HG02884 (cell line): ENCODE measurements at regions not wholly inside any gene's neighbourhood (a gene's known extent, or its start where the extent isn't known, plus 50 kb on each side); places are given as distances from the start of the nearest gene placed in this dataset.

Experiments
- ATAC-seq: cut with Tn5 transposase; IDR thresholded peaks from one replicate; pipeline ENCODE4 v1.9.1; 2021; ENCODE audit warnings: mild to moderate bottlenecking, moderate library complexity; ENCODE audit not compliant: unreplicated experiment

DNA sequence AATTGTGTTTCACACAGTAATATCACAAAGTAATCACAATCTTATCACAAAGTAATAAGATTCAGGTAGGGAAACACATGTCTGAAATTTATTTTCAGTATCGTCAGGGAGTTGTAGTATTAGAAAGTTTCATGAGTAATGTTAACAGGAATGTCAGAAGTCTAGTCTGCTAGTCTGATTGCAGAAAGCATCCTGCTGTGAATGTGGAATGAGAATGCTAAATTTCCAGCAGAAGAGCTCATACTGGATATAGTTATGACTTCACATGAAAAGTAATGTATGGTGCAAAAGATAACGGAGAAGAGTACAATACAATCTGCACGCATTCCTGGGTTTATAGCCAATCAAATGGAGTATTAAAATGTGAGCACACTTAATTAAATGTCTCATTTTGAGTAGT lies 494.7 kb upstream of the SETBP1 start:
- ATAC-seq = no peak

DNA sequence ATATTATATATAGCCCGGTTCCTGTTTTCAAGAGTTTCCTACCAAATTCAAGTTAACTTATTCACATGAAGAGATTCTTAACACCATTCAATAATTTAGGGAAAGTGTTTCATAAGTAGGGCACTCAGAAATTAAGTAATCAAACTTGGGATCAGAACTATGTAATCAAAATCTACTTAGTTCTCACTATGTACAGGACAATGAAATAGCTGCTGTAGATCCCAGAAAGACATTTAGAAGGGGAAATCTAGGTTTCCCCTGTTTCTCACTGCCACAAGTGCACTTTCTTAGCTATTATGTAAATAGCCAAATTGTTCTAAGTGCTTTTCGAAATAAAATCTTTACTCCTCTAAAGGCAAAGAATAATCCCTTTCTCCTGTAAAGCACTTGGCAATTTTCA lies 493.6 kb upstream of the SETBP1 start:
- no peak for ATAC-seq

DNA sequence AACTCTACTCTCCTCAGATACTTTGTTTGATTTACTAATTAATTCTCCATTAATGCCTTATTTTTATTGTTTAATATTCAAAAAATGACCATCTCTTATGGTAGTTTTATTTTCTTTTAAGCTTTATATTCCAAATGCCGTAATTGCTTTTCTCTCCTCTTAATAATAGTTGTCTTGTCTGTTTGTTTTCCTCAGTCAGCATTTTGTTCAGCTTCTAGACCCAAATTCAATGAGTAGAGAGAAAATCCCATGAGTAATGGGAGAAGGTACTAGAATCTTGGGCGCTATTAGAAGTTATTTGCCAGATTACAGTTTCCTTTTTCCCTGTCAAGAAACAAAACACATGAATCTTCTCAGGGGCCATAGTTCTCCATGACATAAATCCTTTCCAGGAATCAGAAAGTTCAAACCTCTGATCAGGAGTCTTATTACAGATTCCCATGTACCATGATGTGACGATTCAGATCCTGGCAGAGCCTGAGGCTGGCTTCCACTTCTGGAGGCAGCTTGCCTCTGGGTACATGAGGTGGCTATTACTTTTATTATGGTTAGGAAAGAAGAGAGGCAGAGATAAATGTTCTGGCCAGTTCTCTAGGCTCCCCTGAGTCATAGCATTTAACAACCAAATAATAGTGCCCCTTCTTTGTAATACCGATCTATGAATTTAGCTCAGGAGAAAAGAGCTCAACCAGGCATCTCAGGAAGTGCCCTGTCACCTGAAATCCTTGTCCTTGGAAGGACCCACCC lies 485.1 kb upstream of the SETBP1 start:
- no peak for ATAC-seq

DNA sequence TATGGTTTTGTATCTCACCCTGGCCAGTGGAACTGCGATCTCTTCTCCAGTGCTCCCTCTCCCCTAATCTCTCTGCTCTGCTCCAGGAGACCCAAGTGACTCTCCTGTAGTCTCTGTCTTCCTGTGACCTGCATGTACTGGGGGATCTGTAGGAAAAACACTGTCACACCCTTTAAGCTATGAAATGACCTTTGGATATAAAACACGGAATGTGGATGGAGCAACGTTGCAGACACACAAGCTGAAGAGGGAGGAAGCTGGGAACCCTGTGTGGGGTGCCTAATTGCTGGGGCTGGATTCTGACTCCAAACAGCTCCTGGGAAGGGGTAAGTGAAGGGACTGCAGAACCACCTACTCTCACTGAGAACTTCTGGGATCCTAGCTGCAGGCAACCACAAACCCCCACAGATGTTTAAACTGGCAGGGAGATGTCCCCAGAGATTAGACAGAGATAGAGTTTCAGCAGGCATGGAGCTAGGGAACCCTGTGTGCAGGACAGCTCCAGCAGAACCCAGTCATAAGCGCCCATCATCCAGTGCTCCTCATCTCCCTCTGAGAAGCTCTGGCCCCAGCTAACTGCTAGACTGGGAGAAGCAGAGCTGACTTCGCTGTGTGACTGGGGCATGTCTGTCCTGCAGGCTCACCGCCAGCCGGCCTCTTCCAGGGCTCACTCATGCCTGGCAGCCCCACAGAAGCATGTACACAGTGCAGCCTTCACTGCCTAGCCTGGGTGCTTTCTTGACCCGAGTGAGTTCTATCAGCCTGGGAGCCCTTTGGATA lies 482.7 kb upstream of the SETBP1 start:
- ATAC-seq = no peak

DNA sequence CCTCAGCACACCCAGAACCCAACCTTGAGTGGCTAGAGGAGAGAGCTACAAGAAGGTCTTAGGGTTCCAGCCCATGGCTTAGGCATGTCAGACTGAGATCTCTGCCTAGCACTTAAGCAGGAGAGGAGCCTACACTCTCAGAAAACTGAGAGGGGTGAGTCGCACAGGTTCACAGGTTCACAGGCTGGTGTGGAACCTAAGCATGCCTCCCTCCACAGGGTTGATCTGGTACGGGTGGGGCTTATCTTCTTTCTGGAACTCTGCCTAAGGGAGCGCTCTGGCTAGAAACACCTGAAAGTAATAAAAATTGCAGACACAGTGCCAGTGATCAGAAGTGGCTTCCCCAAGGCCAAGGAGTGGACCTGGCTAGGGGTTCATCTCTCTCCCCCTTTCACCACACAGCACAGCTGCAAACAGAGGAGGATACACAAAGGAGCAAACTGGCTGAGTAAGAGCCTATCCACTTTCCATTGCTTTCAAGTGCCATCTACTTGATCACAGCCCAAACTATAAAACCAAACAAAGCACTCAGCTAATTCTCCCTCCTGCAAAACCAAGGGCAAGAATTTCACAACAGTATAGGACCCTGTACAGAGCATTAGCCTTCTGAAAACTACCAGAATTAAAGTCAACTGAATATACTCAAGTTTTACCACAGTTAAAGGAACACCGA lies 481.9 kb upstream of the SETBP1 start:
- no peak for ATAC-seq

DNA sequence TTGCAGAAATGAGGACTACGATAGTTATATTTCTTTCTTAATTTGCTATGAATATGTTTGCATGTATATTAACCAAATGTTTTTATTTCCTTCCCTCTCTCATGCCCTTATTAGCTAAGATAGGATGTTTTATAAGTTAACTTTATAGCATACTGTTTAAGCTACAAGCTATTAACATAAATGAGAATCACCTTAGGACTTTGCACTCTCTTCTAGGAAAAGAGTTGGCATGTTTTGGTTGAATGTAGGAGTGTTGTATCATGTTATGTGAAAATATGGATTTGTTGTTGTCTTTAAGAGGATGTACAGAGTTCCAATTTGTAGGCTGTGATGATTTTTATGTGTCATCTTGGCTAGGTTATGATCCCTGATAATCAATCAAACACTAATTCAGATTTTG lies 467.4 kb upstream of the SETBP1 start:
- no peak for ATAC-seq

DNA sequence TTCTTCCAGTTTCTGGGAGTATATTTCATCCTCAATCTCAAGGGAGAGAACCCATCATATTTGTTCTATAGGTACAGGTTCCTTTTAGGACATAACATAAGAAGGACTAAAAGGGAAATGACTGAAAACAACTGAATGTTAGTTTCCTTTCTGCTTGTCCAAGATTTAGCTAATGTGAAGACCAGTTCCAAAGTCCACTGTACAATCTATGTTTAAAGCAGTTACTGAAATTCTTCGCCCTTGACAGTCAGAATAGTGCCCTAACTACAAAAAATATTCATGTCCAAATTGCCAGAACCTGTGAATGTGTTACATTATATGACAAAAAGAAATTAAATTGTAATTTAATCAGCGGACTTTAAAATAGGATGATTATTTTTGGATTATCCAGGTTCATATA lies 466.3 kb upstream of the SETBP1 start:
- ATAC-seq = no peak

DNA sequence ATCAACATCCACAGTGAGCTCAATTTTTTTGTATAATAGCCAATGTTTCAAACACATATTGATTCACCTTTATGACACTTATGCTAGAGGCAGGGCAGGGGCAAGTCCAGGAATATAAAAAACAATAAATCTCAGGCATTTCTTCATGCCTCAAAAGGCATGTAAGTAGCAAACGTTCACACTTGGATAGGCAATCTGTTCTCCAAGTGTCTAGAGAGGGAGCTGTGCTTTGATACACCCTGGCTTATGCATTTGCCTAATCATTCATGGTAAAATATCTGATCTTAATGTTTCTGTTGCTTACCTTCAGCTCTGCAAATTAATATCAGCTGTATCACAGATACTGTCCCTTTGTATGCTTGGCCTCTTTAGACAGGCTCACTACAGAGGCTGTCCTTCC lies 464.5 kb upstream of the SETBP1 start:
- ATAC-seq = no peak

DNA sequence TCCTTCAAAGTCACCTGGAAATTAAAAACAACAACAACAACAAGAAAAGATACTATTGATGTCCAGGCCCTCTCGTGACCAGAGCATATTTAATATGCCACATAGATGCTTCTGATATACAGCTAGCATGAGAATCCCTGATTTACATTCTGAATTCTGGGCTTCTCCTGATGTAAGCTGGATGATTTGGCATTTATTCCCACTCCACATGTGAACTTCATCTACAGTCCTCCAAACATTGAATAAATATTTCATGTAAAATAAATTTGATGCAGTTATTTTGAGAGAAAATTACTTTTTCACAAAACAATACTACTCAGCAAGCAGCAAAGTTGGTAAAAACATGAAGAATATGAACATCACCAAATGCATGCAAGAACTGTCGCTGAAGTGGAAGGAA lies 453.2 kb upstream of the SETBP1 start:
- no peak for ATAC-seq

DNA sequence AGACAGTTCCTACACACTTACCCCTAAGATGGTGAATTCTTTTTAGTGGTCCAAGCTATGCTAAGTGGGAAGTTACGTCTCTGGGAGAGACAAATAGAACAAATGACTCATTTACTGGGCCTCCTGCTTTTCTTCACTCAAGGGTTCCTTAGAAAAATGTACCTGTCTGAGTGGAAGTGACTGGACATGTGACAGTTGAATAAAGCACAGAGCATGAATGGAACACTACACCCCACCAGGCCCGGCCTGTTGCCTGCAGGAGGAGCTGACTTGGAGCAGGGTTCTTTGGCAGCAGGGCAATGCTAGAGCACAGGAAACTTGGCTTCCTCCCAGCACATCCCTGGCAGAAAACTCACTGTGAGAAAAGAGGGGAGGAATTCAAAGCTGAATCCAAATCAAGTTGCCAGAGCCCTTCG lies 451.0 kb upstream of the SETBP1 start:
- ATAC-seq = no peak

DNA sequence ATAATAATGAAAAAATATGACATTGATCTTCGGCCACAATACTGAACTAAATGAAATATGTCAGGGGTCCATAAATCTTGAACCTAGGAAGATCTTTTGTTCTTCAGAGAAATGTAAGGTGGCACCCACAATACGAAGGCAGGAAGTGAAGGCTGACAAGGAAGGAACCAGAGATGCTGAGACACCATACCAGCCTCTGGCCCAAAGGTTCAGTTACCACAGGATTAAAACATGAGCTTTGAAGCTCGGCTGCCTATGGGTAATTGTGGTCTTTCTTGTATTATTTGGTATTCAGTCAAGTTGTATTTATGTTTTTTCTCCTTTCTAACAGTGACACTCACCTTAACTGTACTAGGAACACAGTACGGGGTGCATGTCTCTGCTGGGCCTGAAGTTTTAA lies 448.8 kb upstream of the SETBP1 start:
- ATAC-seq = no peak

DNA sequence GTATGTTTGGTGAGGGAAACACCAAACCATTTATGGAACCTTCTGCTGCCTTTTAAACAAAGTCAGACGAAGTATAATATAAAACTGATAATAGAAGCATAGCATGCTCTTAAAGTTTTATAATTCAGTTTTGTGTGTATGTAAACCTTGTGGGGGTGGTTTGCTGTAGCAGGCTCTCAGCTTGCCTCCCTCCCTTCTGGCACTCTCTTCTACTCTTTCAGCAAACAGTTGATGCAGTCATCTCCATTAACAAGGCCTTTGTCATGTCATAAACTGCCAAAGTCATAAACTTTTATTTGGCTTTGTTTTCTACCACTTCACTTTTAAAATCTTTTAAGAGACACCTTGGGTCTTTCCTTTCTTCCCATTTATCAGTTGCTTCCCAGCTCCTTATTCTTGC lies 448.2 kb upstream of the SETBP1 start:
- ATAC-seq = no peak

DNA sequence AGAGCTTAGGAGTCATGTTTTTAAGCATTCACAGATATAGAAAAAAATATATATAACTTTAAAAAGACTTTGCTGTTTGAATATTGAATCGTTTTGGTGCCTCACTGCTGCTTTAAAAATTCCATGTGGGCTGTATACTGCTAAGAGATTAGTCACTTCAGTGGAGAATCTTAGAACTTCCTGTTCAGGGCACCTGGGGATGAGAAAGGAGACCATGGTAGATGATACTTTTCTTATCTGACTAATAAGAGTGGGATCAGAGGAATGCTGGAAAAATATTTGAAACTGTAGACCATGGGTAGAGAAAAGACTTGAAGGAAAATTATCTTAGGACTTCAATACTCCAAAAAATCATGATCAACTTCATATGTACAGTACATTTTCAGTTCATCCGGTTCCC lies 442.2 kb upstream of the SETBP1 start:
- ATAC-seq = no peak

DNA sequence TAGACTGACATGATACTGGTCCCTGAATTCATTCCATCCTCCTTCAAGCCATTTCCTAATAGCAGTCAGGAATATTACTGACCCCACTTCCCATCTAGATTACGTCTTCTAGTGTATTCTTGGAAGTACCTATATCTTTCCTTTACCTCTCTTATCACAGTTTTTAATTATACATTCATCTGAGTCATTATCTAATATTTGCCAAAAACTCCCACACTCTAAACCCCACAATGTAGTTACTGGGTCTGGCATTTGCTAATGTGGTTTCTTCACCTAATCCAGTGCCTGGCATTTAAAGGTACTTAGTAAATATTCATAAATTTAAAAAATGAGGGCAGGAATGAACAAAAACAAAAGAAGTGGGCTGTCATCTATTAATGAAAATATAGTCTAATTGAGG lies 441.8 kb upstream of the SETBP1 start:
- ATAC-seq = no peak

DNA sequence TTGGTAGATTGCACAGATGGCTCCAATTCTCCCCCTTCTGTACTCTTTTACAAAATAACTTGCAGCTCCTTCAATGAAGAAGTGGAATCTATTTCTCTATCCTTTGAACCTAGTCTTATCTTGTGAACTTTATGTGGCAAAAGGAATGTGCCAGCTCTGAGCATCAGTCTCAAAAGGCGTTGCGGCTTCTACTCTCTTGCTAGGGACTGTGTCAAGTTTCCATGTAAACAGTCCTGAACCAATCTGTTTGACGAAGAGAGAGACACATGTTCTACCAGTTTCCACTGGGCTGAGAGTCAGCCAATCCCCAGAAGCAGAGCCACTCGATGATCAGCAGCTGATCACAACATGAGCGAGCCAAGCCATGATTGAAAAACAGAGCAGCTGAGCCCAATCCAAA lies 439.7 kb upstream of the SETBP1 start:
- no peak for ATAC-seq

DNA sequence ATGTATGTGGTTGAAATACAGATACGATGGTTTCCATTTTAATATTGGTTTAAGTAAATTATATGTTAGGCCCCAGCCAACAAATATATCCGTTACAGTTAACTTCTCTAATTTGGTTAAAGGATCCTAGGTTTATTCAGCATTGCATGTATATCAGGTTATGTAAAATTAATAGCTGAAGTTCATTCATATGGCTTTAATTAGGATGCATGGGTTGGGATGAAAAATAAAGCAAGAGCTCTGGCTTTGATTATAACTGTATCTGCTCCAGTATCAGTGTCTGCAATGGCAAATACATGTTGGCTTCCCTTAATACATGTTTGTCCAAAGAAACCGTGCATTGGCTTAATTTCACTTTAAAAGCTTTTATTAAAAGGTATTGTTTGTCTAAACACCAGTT lies 435.7 kb upstream of the SETBP1 start:
- ATAC-seq = no peak

DNA sequence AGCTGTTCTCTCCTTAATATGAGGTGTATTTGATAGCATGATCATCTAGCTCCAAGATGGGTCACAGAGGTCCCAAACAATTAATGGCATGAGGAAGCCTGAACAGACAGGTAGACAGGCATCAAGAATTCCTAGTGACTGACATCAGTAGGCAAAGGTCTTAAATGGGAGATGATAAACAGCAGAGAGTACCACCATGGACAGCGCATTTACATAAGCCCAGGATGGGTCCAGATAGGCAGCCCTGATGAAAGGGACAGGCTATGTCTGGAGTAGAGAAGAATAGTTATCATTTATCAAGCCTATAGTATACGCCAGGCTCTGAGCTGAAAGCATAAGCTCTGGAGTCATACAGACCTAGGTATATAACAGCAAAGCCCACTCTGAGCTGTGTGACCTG lies 434.7 kb upstream of the SETBP1 start:
- no peak for ATAC-seq

DNA sequence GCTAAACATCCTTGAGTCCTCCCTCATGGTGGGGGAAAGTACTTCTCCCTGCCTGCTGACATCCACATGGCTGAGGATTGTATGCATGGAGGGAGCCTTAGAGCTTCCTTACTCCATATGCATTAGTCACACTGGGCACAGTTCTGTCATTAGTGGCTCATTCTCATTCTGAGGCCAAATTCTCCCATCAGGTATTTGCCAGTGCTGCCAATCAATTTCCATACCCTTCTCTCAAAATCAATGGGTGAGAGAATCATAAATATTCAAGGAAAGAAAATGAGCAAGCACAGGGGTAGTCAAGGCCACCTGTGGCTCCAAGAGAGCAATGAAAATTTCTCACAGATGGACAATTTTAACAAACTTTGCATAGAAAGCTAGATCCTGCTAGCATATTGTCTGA lies 422.6 kb upstream of the SETBP1 start:
- no peak for ATAC-seq

DNA sequence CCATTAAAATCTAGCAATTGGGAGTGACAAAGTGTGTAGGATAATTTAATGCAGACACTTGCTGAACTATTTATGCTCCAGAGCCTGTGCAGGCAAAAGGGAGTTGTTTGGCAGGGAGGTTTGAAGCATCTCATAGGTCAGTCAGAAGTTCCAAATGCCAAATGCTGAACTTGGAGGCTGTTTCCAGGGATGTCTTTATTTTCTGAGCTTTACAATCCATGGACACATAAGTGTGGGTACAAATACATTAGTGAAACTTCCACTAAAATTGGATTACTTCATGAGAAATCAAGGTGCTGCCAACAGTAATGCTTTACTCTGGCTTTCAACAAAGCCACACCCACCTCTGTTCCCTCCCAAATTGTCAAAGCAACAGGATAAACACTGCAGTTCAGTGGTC lies 422.1 kb upstream of the SETBP1 start:
- no peak for ATAC-seq

DNA sequence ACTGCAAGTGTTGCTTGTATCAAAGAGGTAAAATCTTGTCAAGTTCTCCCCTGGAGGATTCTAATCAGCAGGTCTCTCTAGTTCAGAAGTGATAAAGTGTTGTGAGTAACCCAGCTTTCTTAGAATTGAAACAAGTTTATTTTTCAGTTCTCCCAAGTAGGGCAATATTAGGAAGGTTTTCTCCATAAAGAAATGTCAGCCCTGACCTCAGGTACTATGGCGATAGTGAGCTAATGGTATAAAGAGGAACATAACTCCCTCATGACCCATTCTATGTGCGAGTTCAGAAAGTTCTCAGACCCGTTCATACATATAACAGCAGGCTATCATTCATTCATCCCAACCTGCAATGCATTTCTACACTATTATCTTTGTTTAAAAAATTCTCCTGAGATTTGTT lies 421.1 kb upstream of the SETBP1 start:
- ATAC-seq = no peak

DNA sequence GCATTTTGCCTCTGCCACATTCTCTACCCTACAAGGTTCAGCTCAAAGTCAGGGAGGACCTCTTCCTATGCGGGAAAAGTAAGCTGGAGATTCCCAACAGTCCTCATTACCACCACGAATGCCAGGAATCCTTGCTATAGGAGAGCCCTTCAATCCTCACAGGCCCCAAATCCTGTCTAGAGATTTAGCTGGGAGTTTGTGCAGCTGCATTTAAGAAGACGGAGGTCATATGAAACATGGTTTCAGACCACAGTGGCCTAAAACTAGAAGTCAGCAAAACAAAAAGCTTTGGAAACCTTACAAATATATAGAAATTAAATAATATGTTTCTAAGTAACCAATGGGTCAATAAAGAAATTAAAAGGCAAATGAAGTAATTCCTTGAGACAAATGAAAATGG lies 415.3 kb upstream of the SETBP1 start:
- no peak for ATAC-seq

DNA sequence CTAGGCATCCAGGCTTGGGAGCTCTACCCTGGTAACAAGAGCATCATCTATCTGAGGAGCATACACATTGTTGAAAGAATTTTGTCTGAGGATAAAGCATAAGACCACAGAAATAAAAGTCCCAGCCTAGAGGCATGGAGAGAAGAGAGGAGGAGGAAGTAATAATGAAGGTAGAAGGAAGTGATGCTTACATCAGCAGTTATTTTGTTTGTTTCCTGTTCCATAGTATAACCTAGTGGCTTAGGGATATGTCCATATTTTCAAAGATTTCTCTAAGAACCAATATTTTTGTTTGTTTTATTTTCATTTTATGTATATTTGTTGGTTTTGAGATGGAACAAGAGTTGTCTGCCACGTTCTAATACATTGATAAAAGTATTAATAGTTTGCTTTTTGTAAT lies 407.4 kb upstream of the SETBP1 start:
- ATAC-seq = no peak
